ENCODE measurements at regions not wholly inside any gene's neighbourhood (a gene's known extent, or its start where the extent isn't known, plus 50 kb on each side); places are given as distances from the start of the nearest gene placed in this dataset.
"Not testable (repeated sequence)": the region's sequence is repeated elsewhere in the genome, so short reads cannot be mapped to it uniquely, and the experiment has no call there.

- no peak overlapping the region for H3K4me3 ChIP-seq
- H4K20me1 ChIP-seq: no peaks in the 10 kb centered on the region
- no peak for TF ChIP-seq Cebpa-rat (IDR thresholded peaks at IDR 0.05)
- no peaks in the 10 kb centered on the region for H3K27me3 ChIP-seq
- H3K9me3 ChIP-seq: no peaks in the 10 kb centered on the region
- H3K9ac ChIP-seq: no peak overlapping the region
- no peak overlapping the region for H3K4me2 ChIP-seq
- no peak overlapping the region for H3K27ac ChIP-seq
- H3K36me3 ChIP-seq: no peaks in the 10 kb centered on the region
- no peaks in the 10 kb centered on the region for H3K4me1 ChIP-seq
Observed at GRCh38 chr18:73136134-73136533, 268.3 kb upstream of the NETO1 start.

- 0 out of 2 replicates have a peak, but pooled peaks cover 4% of the 10 kb centered on the region for H3K9me3 ChIP-seq
- peaks cover 15% of the 10 kb centered on the region for H3K4me1 ChIP-seq
- H3K27ac ChIP-seq: no peak overlapping the region
- no peaks in the 10 kb centered on the region for H4K20me1 ChIP-seq
- no peak for TF ChIP-seq Cebpa-rat (IDR thresholded peaks at IDR 0.05)
- no peaks in the 10 kb centered on the region for H3K27me3 ChIP-seq
- H3K4me3 ChIP-seq: no peak overlapping the region
- H3K9ac ChIP-seq: no peak overlapping the region
- H3K36me3 ChIP-seq: no peaks in the 10 kb centered on the region
- H3K4me2 ChIP-seq: no peak overlapping the region
Observed at GRCh38 chr18:73124175-73124574, 256.4 kb upstream of the NETO1 start.

GRCh38 chr18:73121207-73121606 is 253.4 kb upstream of the NETO1 start:
- Histone ChIP-seq H3K9me3 (0 out of 2 replicates have a peak, but pooled peaks cover 8% of the 10 kb centered on the region), H3K27ac (no peak overlapping the region)

GRCh38 chr18:73120626-73121025 is 252.8 kb upstream of the NETO1 start:
- Histone ChIP-seq H3K4me3 (no peak overlapping the region), H3K4me2 (no peak overlapping the region), H3K9me3 (0 out of 2 replicates have a peak, but pooled peaks cover 8% of the 10 kb centered on the region), H3K27ac (no peak overlapping the region), H3K4me1 (peaks cover 17% of the 10 kb centered on the region), H4K20me1 (no peaks in the 10 kb centered on the region), H3K36me3 (no peaks in the 10 kb centered on the region), H3K27me3 (no peaks in the 10 kb centered on the region), H3K9ac (no peak overlapping the region)
- no peak for TF ChIP-seq Cebpa-rat (IDR thresholded peaks at IDR 0.05)

More at GRCh38 chr18:73121207-73121606, 253.4 kb upstream of the NETO1 start:
- H3K4me1 ChIP-seq: peaks cover 17% of the 10 kb centered on the region
- H3K4me3 ChIP-seq: no peak overlapping the region
- H3K4me2 ChIP-seq: no peak overlapping the region
- no peak overlapping the region for H3K9ac ChIP-seq
- H3K27me3 ChIP-seq: no peaks in the 10 kb centered on the region
- no peaks in the 10 kb centered on the region for H3K36me3 ChIP-seq
- no peak for TF ChIP-seq Cebpa-rat (IDR thresholded peaks at IDR 0.05)
- no peaks in the 10 kb centered on the region for H4K20me1 ChIP-seq

- no peak overlapping the region for H3K4me3 ChIP-seq
- H3K36me3 ChIP-seq: no peaks in the 10 kb centered on the region
- no peaks in the 10 kb centered on the region for H4K20me1 ChIP-seq
- peaks cover 17% of the 10 kb centered on the region for H3K4me1 ChIP-seq
- H3K27me3 ChIP-seq: no peaks in the 10 kb centered on the region
- peak overlapping the region; percentile 51 for H3K4me2 ChIP-seq
- TF ChIP-seq Cebpa-rat (IDR thresholded peaks at IDR 0.05): no peak
- H3K9ac ChIP-seq: no peak overlapping the region
- 0 out of 2 replicates have a peak, but pooled peaks cover 8% of the 10 kb centered on the region for H3K9me3 ChIP-seq
- H3K27ac ChIP-seq: peak overlapping the region; percentile 21
Observed at GRCh38 chr18:73119574-73119973, 251.8 kb upstream of the NETO1 start.

GRCh38 chr18:73118121-73118816 is 250.5 kb upstream of the NETO1 start:
- Histone ChIP-seq H3K27ac (no peak overlapping the region), H3K9ac (no peak overlapping the region), H3K4me2 (no peak overlapping the region), H4K20me1 (no peaks in the 10 kb centered on the region), H3K27me3 (no peaks in the 10 kb centered on the region), H3K36me3 (no peaks in the 10 kb centered on the region), H3K9me3 (0 out of 2 replicates have a peak, but pooled peaks cover 8% of the 10 kb centered on the region), H3K4me1 (peaks cover 17% of the 10 kb centered on the region), H3K4me3 (no peak overlapping the region)
- no peak for TF ChIP-seq Cebpa-rat (IDR thresholded peaks at IDR 0.05)

GRCh38 chr18:73110307-73110706 is 242.5 kb upstream of the NETO1 start:
- Histone ChIP-seq H3K9ac (no peak overlapping the region), H4K20me1 (no peaks in the 10 kb centered on the region), H3K4me1 (no peaks in the 10 kb centered on the region), H3K9me3 (no peaks in the 10 kb centered on the region), H3K4me3 (no peak overlapping the region), H3K27ac (no peak overlapping the region), H3K4me2 (no peak overlapping the region), H3K27me3 (no peaks in the 10 kb centered on the region), H3K36me3 (no peaks in the 10 kb centered on the region)
- TF ChIP-seq Cebpa-rat (IDR thresholded peaks at IDR 0.05): no peak

GRCh38 chr18:73101977-73102376 is 234.2 kb upstream of the NETO1 start:
- TF ChIP-seq Cebpa-rat (IDR thresholded peaks at IDR 0.05): no peak
- Histone ChIP-seq H3K9ac (no peak overlapping the region), H3K9me3 (no peaks in the 10 kb centered on the region), H3K27me3 (no peaks in the 10 kb centered on the region), H3K4me1 (peaks cover 4% of the 10 kb centered on the region; the same call in 1 of the 2 replicates), H3K36me3 (no peaks in the 10 kb centered on the region), H4K20me1 (no peaks in the 10 kb centered on the region), H3K4me3 (no peak overlapping the region), H3K27ac (no peak overlapping the region), H3K4me2 (no peak overlapping the region)

- H3K4me2 ChIP-seq, H3K9me3 ChIP-seq, H3K36me3 ChIP-seq, H3K4me1 ChIP-seq, H3K9ac ChIP-seq, H3K27me3 ChIP-seq, H3K27ac ChIP-seq, H4K20me1 ChIP-seq, H3K4me3 ChIP-seq: not testable (repeated sequence)
Observed at GRCh38 chr18:73101491-73101890, 233.7 kb upstream of the NETO1 start.

- Histone ChIP-seq H3K36me3 (no peaks in the 10 kb centered on the region), H4K20me1 (no peaks in the 10 kb centered on the region), H3K9ac (no peak overlapping the region), H3K9me3 (no peaks in the 10 kb centered on the region), H3K4me1 (peaks cover 4% of the 10 kb centered on the region; the same call in 1 of the 2 replicates), H3K27me3 (no peaks in the 10 kb centered on the region), H3K27ac (no peak overlapping the region), H3K4me2 (no peak overlapping the region), H3K4me3 (no peak overlapping the region)
- no peak for TF ChIP-seq Cebpa-rat (IDR thresholded peaks at IDR 0.05)
Observed at GRCh38 chr18:73099759-73100158, 232.0 kb upstream of the NETO1 start.
